OCI-LY7 (cell line): ENCODE measurements at regions not wholly inside any gene's neighbourhood (a gene's known extent, or its start where the extent isn't known, plus 50 kb on each side); places are given as distances from the start of the nearest gene placed in this dataset.

ENCODE experiments used
- EZH2phosphoT487 ChIP-seq: fragments of 200-600 bp; sonication (generic); IDR thresholded peaks from 2 replicates; pipeline ENCODE4 v1.6.1; 2018; ENCODE audit warnings: low read depth, borderline replicate concordance, mild to moderate bottlenecking, mixed run types, antibody characterized with exemption, low read length, moderate library complexity, mixed read lengths
- TF ChIP-seq, protein P1 (sequence below): fragments of 200-600 bp; sonication (generic); conservative IDR thresholded peaks from 2 replicates; pipeline ENCODE4 v1.5.1; 2014; ENCODE audit warnings: mild to moderate bottlenecking, antibody characterized with exemption, low read length, moderate library complexity, mixed read lengths

DNA sequence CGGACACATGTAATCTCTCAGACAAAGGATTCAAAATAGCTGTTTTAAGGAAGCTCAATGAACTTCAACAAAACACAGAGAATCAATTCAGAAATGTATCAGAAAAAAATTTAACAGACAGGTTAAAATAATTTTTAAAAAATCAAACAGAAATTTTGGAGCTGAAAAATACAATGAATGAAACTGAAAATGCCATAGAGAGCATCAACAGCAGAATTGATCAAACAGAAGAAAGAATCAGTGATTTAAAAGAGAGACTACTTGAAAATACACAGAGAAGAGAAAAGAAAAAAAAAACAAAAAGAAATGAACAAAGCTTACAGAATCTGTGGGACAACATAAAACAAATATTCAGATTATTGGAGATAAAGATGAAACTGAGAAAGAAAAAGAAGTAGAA is 118.8 kb upstream of the GYPA start:
- TF ChIP-seq, protein P1, sequence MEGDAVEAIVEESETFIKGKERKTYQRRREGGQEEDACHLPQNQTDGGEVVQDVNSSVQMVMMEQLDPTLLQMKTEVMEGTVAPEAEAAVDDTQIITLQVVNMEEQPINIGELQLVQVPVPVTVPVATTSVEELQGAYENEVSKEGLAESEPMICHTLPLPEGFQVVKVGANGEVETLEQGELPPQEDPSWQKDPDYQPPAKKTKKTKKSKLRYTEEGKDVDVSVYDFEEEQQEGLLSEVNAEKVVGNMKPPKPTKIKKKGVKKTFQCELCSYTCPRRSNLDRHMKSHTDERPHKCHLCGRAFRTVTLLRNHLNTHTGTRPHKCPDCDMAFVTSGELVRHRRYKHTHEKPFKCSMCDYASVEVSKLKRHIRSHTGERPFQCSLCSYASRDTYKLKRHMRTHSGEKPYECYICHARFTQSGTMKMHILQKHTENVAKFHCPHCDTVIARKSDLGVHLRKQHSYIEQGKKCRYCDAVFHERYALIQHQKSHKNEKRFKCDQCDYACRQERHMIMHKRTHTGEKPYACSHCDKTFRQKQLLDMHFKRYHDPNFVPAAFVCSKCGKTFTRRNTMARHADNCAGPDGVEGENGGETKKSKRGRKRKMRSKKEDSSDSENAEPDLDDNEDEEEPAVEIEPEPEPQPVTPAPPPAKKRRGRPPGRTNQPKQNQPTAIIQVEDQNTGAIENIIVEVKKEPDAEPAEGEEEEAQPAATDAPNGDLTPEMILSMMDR, result no peak
- TF ChIP-seq EZH2phosphoT487, result no peak
